OCI-LY3 (cell line): ENCODE measurements at regions not wholly inside any gene's neighbourhood (a gene's known extent, or its start where the extent isn't known, plus 50 kb on each side); places are given as distances from the start of the nearest gene placed in this dataset.

Experiments
- H2AFZ ChIP-seq: fragments of 200-600, 300-600 bp; shearing (Covaris generic); 2 replicates; pipeline ENCODE4 v1.6.0; 2014; ENCODE audit warnings: antibody characterized with exemption, low read depth, low read length
- H3K27ac ChIP-seq: fragments of 200-600, 300-600 bp; sonication (generic); 2 replicates; pipeline ENCODE4 v1.5.1; 2014; ENCODE audit warnings: mild to moderate bottlenecking, low read length, moderate library complexity, mixed read lengths
- H3K27me3 ChIP-seq: fragments of 200-600, 300-600 bp; sonication (generic); 2 replicates; pipeline ENCODE4 v1.6.1; 2014; ENCODE audit warnings: low read depth, low read length, mixed read lengths
- H3K36me3 ChIP-seq: fragments of 200-600, 300-600 bp; sonication (generic); replicated peaks from 2 replicates; pipeline ENCODE3; 2014; ENCODE audit warnings: low read depth, low read length, mixed read lengths
- H3K4me1 ChIP-seq: fragments of 300-600, 200-600 bp; sonication (generic); 2 replicates; pipeline ENCODE4 v1.6.1; 2014; ENCODE audit warnings: low read length, mixed read lengths
- H3K4me2 ChIP-seq: fragments of 200-600, 300-600 bp; sonication (generic); 2 replicates; pipeline ENCODE4 v1.6.1; 2014; ENCODE audit warnings: low read length, mixed read lengths
- H3K4me3 ChIP-seq: fragments of 300-600, 200-600 bp; sonication (generic); 2 replicates; pipeline ENCODE4 v1.5.1; 2014; ENCODE audit warnings: antibody characterized with exemption, mild to moderate bottlenecking, low read length, moderate library complexity
- H3K79me2 ChIP-seq: fragments of 300-600, 200-600 bp; shearing (Covaris generic); 2 replicates; pipeline ENCODE4 v1.6.1; 2014; ENCODE audit warnings: mild to moderate bottlenecking, low read length, mixed read lengths
- H3K9ac ChIP-seq: fragments of 300-600, 200-600 bp; shearing (Covaris generic); 2 replicates; pipeline ENCODE4 v1.6.0; 2014; ENCODE audit warnings: mild to moderate bottlenecking, low read length, moderate library complexity
- H3K9me3 ChIP-seq: fragments of 200-600, 300-600 bp; shearing (Covaris generic); 2 replicates; pipeline ENCODE4 v1.6.1; 2014; ENCODE audit warnings: low read length, mixed read lengths; ENCODE audit not compliant: insufficient read depth
- H4K20me1 ChIP-seq: fragments of 200-600, 300-600 bp; sonication (generic); 2 replicates; pipeline ENCODE4 v1.6.1; 2016; ENCODE audit warnings: low read length, mixed read lengths; ENCODE audit not compliant: insufficient read depth
- EZH2phosphoT487 ChIP-seq: fragments of 200-600 bp; shearing (Covaris generic); IDR thresholded peaks from 2 replicates; pipeline ENCODE4 v1.6.1; 2018; ENCODE audit warnings: antibody characterized with exemption, mixed run types, low read depth
- TF ChIP-seq, protein P1 (sequence below): fragments of 200-600, 300-600 bp; sonication (generic); IDR thresholded peaks from 2 replicates; pipeline ENCODE4 v1.5.1; 2014; ENCODE audit warnings: antibody characterized with exemption, low read length, low read depth

DNA sequence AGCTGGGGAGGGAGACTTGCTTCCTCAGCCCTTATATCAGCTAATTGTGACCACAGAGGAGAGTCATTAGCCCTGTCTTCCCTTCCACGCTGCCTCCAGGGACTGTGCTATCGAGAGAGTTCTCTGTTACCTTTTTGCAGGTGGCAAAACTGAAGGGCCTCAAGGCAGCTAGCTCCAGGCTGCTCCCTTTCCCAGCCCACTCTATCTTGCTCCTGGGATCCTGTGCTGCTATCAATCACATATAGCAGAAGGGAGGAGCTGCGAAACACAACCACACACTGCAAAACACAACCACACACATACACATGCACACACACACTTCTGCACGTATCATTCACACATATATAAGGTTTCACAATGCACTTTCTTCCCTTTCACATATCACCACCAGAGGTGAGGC is 205.3 kb upstream of the MTNR1B start:
- no peak for TF ChIP-seq EZH2phosphoT487
- TF ChIP-seq, protein P1, sequence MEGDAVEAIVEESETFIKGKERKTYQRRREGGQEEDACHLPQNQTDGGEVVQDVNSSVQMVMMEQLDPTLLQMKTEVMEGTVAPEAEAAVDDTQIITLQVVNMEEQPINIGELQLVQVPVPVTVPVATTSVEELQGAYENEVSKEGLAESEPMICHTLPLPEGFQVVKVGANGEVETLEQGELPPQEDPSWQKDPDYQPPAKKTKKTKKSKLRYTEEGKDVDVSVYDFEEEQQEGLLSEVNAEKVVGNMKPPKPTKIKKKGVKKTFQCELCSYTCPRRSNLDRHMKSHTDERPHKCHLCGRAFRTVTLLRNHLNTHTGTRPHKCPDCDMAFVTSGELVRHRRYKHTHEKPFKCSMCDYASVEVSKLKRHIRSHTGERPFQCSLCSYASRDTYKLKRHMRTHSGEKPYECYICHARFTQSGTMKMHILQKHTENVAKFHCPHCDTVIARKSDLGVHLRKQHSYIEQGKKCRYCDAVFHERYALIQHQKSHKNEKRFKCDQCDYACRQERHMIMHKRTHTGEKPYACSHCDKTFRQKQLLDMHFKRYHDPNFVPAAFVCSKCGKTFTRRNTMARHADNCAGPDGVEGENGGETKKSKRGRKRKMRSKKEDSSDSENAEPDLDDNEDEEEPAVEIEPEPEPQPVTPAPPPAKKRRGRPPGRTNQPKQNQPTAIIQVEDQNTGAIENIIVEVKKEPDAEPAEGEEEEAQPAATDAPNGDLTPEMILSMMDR = no peak
- Histone ChIP-seq H3K36me3 (no peaks in the 10 kb centered on the region), H4K20me1 (no peaks in the 10 kb centered on the region), H3K9ac (no peak overlapping the region), H3K4me2 (no peak overlapping the region), H3K9me3 (no peaks in the 10 kb centered on the region), H3K4me1 (peaks cover 16% of the 10 kb centered on the region), H3K79me2 (no peaks in the 10 kb centered on the region), H3K27ac (no peak overlapping the region), H2AFZ (no peak overlapping the region), H3K27me3 (peaks cover 1% of the 10 kb centered on the region), H3K4me3 (no peak overlapping the region)

DNA sequence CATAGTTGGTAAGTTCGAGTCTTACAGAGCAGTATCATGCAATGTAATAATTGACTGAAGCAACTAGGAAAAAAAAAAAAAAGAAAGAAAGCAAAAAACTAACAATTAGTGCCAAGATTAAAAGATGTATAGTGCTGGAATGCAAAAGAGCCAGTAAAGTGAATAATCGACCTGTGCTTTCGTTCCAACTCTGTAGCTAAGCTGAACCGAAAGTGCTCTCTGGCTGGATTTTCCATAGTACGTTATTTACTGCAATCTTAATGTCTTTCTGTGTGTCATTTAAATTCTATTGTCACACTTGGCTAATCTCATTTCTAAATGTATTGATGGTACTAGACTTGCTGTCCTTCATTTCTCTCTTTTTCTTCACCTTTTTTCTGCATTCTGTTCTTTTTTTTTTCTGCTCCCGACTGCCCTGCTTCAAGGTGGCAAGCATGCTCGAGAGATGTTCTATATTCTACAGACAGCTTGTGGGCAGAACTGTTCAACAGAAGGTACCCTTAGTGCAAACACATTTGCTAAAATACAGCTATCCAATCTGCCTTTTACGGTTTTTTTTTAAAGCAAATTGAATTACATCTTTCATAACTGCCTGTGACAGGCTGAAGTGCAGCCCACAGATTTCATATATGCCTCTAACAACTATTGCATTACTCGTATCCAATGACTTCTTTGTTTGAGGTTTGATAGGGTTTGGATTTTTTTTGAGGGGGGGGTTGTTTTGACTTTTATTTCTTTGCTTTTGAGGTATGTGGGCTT is 204.2 kb upstream of the MTNR1B start:
- H4K20me1 ChIP-seq = no peaks in the 10 kb centered on the region
- no peaks in the 10 kb centered on the region for H3K9me3 ChIP-seq
- H3K4me3 ChIP-seq = peak overlapping the region; percentile 2; the same call in 1 of the 2 replicates
- H3K27me3 ChIP-seq = no peaks in the 10 kb centered on the region
- TF ChIP-seq, protein P1 = no peak
- no peak for TF ChIP-seq EZH2phosphoT487
- H3K79me2 ChIP-seq = no peaks in the 10 kb centered on the region
- H3K36me3 ChIP-seq = no peaks in the 10 kb centered on the region
- H3K9ac ChIP-seq = no peak overlapping the region
- no peak overlapping the region for H3K27ac ChIP-seq
- peaks cover 16% of the 10 kb centered on the region for H3K4me1 ChIP-seq
- H2AFZ ChIP-seq = peak overlapping the region; percentile 8; the same call in 1 of the 2 replicates
- H3K4me2 ChIP-seq = peak overlapping the region; percentile 45

DNA sequence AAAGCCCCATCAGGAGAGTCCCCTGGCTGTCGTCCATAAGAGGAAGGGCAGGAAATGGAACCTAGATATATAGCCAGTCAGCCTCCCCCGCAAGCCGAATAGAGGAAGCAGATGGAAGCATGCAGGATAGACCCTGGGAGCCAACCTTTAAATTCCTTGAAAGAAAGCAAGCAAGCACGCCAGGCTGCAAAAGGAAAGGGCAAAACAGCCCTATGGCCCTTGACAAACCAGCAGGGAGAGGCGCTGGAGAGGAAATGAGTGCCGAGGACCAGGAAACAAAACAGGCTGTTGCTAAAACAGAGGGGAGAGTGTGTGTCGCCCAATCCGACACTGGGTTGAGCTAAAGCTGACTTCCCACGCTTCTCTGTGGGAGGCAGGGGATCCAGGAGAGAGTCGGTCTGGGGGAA is 203.5 kb upstream of the MTNR1B start:
- Histone ChIP-seq H3K4me2 (peak overlapping the region; percentile 45), H3K27ac (no peak overlapping the region), H2AFZ (peak overlapping the region; percentile 4; the same call in 1 of the 2 replicates)

DNA sequence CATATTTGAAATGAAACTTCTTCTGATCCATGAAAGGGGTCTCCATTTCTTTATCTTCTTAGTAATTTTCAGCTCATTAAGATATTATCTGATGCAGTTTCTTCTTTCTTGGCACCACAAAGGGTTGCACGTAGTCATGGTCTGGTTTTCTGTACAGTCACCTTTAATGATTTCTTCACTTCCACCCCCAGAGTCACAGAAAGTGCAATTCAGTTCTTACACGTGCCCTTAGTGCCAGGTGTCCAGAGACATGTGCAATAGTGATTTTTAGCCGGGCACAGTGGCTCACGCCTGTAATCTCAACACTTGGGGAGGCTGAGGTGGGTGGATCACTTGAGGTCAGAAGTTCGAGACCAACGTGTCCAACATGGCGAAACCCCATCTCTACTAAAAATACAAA is 202.8 kb upstream of the MTNR1B start:
- Histone ChIP-seq H3K4me1 (peaks cover 21% of the 10 kb centered on the region), H2AFZ (no peak overlapping the region), H3K27ac (no peak overlapping the region), H3K4me3 (no peak overlapping the region), H4K20me1 (no peaks in the 10 kb centered on the region), H3K9ac (no peak overlapping the region), H3K4me2 (no peak overlapping the region), H3K36me3 (no peaks in the 10 kb centered on the region), H3K79me2 (no peaks in the 10 kb centered on the region), H3K27me3 (no peaks in the 10 kb centered on the region), H3K9me3 (no peaks in the 10 kb centered on the region)
- TF ChIP-seq, protein P1 = no peak
- TF ChIP-seq EZH2phosphoT487 = no peak

More for the DNA sequence above, 203.5 kb upstream of the MTNR1B start:
- no peaks in the 10 kb centered on the region for H3K9me3 ChIP-seq
- no peaks in the 10 kb centered on the region for H3K27me3 ChIP-seq
- no peak overlapping the region for H3K9ac ChIP-seq
- H3K79me2 ChIP-seq = no peaks in the 10 kb centered on the region
- TF ChIP-seq, protein P1 = no peak
- TF ChIP-seq EZH2phosphoT487 = no peak
- no peaks in the 10 kb centered on the region for H3K36me3 ChIP-seq
- no peaks in the 10 kb centered on the region for H4K20me1 ChIP-seq
- H3K4me3 ChIP-seq = peak overlapping the region; percentile 15
- peaks cover 16% of the 10 kb centered on the region for H3K4me1 ChIP-seq
